PFSK-1 (cell line): ENCODE measurements at regions not wholly inside any gene's neighbourhood (a gene's known extent, or its start where the extent isn't known, plus 50 kb on each side); places are given as distances from the start of the nearest gene placed in this dataset.

Experiments
- POLR2AphosphoS5 ChIP-seq: IDR thresholded peaks from 2 replicates; pipeline ENCODE4 v1.6.1; 2012; ENCODE audit warnings: low read depth, mild to moderate bottlenecking, control low read depth, low read length, moderate library complexity
- SIN3A ChIP-seq: IDR thresholded peaks from 2 replicates; pipeline ENCODE4 v1.6.1; 2012; ENCODE audit warnings: mild to moderate bottlenecking, low read length, moderate library complexity, borderline replicate concordance; ENCODE audit not compliant: insufficient read depth
- TAF1 ChIP-seq: IDR thresholded peaks from 2 replicates; pipeline ENCODE4 v1.6.1; 2012; ENCODE audit warnings: low read length, control low read depth, borderline replicate concordance; ENCODE audit not compliant: insufficient read depth
- TF ChIP-seq, protein P1 (sequence below), 2 experiments: IDR thresholded peaks; 2 replicates each; pipeline versions ENCODE4 v1.6.1 to v1.8.0; 2011 to 2012; ENCODE audit warnings: low read depth in 2 of 2, low read length in 2 of 2, control low read depth in 1 of 2, inconsistent platforms in 1 of 2, mild to moderate bottlenecking in 1 of 2, moderate library complexity in 1 of 2; ENCODE audit not compliant: insufficient read depth in 1 of 2

DNA sequence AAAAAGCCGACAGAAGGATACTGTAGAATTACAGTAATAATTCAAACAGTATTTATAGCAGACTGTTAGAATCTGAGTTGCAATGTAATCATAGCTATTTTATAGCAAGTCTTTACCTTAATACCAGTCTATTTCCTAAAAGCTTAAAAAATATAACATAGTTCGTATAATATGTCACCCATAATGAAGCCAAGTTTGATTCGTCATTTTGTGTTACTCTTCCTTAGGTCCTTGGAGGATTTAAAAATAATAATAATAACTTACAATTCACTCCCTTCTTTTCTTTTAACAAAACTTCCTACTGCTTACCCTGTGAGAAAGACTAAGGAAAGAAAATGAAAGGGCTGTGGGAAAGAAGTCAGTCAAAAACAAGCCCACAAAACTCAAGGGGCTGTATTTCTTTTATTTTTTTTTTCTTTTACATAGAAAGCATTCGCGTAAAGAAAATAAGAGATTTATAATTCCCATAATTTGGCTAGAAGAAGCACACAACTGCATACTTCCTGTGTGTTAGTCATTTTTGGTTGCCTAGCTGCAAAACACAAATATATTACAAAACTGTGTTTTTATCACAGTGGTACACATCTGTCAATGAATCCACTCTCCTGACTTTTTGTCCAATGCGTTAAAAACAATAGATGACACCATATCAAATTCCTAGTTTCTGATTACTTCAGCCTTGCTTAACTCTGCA, 187.2 kb upstream of the CELF2 start:
- TF ChIP-seq SIN3A (no peak), POLR2AphosphoS5 (no peak), TAF1 (no peak)
- TF ChIP-seq, protein P1, sequence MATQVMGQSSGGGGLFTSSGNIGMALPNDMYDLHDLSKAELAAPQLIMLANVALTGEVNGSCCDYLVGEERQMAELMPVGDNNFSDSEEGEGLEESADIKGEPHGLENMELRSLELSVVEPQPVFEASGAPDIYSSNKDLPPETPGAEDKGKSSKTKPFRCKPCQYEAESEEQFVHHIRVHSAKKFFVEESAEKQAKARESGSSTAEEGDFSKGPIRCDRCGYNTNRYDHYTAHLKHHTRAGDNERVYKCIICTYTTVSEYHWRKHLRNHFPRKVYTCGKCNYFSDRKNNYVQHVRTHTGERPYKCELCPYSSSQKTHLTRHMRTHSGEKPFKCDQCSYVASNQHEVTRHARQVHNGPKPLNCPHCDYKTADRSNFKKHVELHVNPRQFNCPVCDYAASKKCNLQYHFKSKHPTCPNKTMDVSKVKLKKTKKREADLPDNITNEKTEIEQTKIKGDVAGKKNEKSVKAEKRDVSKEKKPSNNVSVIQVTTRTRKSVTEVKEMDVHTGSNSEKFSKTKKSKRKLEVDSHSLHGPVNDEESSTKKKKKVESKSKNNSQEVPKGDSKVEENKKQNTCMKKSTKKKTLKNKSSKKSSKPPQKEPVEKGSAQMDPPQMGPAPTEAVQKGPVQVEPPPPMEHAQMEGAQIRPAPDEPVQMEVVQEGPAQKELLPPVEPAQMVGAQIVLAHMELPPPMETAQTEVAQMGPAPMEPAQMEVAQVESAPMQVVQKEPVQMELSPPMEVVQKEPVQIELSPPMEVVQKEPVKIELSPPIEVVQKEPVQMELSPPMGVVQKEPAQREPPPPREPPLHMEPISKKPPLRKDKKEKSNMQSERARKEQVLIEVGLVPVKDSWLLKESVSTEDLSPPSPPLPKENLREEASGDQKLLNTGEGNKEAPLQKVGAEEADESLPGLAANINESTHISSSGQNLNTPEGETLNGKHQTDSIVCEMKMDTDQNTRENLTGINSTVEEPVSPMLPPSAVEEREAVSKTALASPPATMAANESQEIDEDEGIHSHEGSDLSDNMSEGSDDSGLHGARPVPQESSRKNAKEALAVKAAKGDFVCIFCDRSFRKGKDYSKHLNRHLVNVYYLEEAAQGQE (IDR thresholded peaks at IDR 0.05; ENCODE audit: insufficient read depth in 1 of 2, low read depth in 2 of 2, low read length in 2 of 2): no peak
